ENCODE measurements at regions not wholly inside any gene's neighbourhood (a gene's known extent, or its start where the extent isn't known, plus 50 kb on each side); places are given as distances from the start of the nearest gene placed in this dataset.

DNA sequence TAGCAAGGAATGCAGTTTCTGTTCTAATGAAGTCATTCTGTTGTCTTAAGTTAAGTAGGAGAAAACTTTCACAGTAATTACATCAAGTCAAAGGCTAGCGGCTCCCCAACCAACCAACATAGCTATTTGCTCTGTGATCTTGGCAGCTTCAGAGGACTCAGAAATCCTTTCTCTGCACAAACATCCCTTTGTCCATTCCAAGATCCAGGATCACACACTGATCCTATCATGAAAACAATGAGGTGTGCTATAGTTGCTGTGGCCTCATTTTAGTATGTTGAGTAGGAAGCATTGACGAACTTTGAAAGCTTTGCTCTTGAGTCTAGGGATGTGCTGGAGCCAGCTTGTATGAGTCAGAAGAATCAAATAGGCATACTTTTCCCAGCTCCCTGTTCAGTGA is 218.2 kb upstream of the PRSS58 start:
- Histone ChIP-seq H3K4me2 (ENCODE audit: low read depth, low read length) (no peak overlapping the region), H2BK5ac (ENCODE audit: low read depth, low read length, poor library complexity, severe bottlenecking) (no peak overlapping the region), H3K14ac (replicated peaks; ENCODE audit: low read depth, low read length) (0 out of 2 replicates have a peak overlapping the region, but pooled peaks have one; percentile 40), H4K8ac (ENCODE audit: low read depth in 2 of 2, low read length in 2 of 2) (no peak overlapping the region), H3K18ac (ENCODE audit: low read depth, low read length) (no peak overlapping the region), H3K23ac (ENCODE audit: low read depth, low read length) (no peak overlapping the region), H3K9me1 (ENCODE audit: insufficient read depth, low read length) (peaks cover 5% of the 10 kb centered on the region; the same call in 1 of the 2 replicates), H3K27me3 (ENCODE audit: control insufficient read depth, insufficient read depth, low read length) (no peaks in the 10 kb centered on the region), H2BK120ac (ENCODE audit: low read depth, low read length) (0 out of 2 replicates have a peak overlapping the region, but pooled peaks have one; percentile 14), H4K20me1 (ENCODE audit: insufficient read depth, low read length) (no peaks in the 10 kb centered on the region), H2AK5ac (ENCODE audit: low read depth, low read length) (no peak overlapping the region), H3K79me1 (ENCODE audit: low read depth in 1 of 2, low read length in 2 of 2) (no peaks in the 10 kb centered on the region), H2BK15ac (ENCODE audit: low read depth, low read length) (peak overlapping the region; percentile 74; the same call in 1 of the 3 replicates), H3K56ac (ENCODE audit: extremely low read depth, insufficient read depth, low read length) (no peak overlapping the region), H4K5ac (ENCODE audit: low read depth, low read length) (no peak overlapping the region), H3K9me3 (ENCODE audit: control insufficient read depth, insufficient read depth, low read length) (no peaks in the 10 kb centered on the region), H3K4me1 (ENCODE audit: control insufficient read depth, insufficient read depth, low read length) (peaks cover 15% of the 10 kb centered on the region), H2AK9ac (replicated peaks; ENCODE audit: low read depth, low read length, poor library complexity) (no peak overlapping the region), H3K4ac (ENCODE audit: low read depth, low read length) (no peak overlapping the region), H3K4me3 (ENCODE audit: insufficient read depth, low read depth, low read length) (no peak overlapping the region), H3K27ac (ENCODE audit: insufficient read depth, low read length) (no peak overlapping the region), H4K91ac (ENCODE audit: insufficient read depth, low read depth, low read length) (no peak overlapping the region), H3K36me3 (ENCODE audit: control insufficient read depth, insufficient read depth, low read length) (no peaks in the 10 kb centered on the region), H3K9ac (ENCODE audit: low read depth, low read length) (no peak overlapping the region), H2AFZ (replicated peaks; ENCODE audit: low read length, poor library complexity) (no peak overlapping the region), H2BK20ac (ENCODE audit: low read depth, low read length) (no peak overlapping the region)
- ChIA-PET POLR2A (ENCODE audit: unreplicated experiment) (no interaction called here), CTCF (no interaction called here)
- TF ChIP-seq FOS (IDR thresholded peaks at IDR 0.05; ENCODE audit: low read depth, low read length) (no peak), MAFK (IDR thresholded peaks at IDR 0.05; ENCODE audit: low read depth, low read length) (no peak), POLR2A (IDR thresholded peaks at IDR 0.05; ENCODE audit: low read depth, low read length) (no peak), CEBPB (IDR thresholded peaks at IDR 0.05; ENCODE audit: low read depth, low read length) (no peak), CHD1 (IDR thresholded peaks at IDR 0.05; ENCODE audit: low read depth, low read length) (no peak), MXI1 (IDR thresholded peaks at IDR 0.05; ENCODE audit: borderline replicate concordance, low read depth, low read length) (no peak), BHLHE40 (IDR thresholded peaks at IDR 0.05; ENCODE audit: low read depth, low read length) (no peak), RFX5 (IDR thresholded peaks at IDR 0.05; ENCODE audit: low read depth, low read length) (no peak), NFE2L2 (IDR thresholded peaks at IDR 0.05; ENCODE audit: low read depth, low read length) (no peak), RCOR1 (IDR thresholded peaks at IDR 0.05; ENCODE audit: insufficient replicate concordance, low read length) (no peak), SMC3 (IDR thresholded peaks at IDR 0.05; ENCODE audit: low read depth, low read length) (no peak), RAD21 (IDR thresholded peaks at IDR 0.05; ENCODE audit: low read length) (no peak), MAZ (IDR thresholded peaks at IDR 0.05; ENCODE audit: borderline replicate concordance, low read depth, low read length) (no peak)
- TF ChIP-seq, protein P1, sequence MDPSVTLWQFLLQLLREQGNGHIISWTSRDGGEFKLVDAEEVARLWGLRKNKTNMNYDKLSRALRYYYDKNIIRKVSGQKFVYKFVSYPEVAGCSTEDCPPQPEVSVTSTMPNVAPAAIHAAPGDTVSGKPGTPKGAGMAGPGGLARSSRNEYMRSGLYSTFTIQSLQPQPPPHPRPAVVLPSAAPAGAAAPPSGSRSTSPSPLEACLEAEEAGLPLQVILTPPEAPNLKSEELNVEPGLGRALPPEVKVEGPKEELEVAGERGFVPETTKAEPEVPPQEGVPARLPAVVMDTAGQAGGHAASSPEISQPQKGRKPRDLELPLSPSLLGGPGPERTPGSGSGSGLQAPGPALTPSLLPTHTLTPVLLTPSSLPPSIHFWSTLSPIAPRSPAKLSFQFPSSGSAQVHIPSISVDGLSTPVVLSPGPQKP (IDR thresholded peaks at IDR 0.05; ENCODE audit: borderline replicate concordance, low read depth, low read length) = no peak
- TF ChIP-seq, protein P2, sequence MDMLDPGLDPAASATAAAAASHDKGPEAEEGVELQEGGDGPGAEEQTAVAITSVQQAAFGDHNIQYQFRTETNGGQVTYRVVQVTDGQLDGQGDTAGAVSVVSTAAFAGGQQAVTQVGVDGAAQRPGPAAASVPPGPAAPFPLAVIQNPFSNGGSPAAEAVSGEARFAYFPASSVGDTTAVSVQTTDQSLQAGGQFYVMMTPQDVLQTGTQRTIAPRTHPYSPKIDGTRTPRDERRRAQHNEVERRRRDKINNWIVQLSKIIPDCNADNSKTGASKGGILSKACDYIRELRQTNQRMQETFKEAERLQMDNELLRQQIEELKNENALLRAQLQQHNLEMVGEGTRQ (IDR thresholded peaks at IDR 0.05; ENCODE audit: low read depth, low read length) = no peak
- TF ChIP-seq, protein P3, sequence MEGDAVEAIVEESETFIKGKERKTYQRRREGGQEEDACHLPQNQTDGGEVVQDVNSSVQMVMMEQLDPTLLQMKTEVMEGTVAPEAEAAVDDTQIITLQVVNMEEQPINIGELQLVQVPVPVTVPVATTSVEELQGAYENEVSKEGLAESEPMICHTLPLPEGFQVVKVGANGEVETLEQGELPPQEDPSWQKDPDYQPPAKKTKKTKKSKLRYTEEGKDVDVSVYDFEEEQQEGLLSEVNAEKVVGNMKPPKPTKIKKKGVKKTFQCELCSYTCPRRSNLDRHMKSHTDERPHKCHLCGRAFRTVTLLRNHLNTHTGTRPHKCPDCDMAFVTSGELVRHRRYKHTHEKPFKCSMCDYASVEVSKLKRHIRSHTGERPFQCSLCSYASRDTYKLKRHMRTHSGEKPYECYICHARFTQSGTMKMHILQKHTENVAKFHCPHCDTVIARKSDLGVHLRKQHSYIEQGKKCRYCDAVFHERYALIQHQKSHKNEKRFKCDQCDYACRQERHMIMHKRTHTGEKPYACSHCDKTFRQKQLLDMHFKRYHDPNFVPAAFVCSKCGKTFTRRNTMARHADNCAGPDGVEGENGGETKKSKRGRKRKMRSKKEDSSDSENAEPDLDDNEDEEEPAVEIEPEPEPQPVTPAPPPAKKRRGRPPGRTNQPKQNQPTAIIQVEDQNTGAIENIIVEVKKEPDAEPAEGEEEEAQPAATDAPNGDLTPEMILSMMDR (conservative IDR thresholded peaks at IDR 0.05; ENCODE audit: low read depth, low read length) = no peak
- no CpG with 5 or more reads among the region's 2 CpGs for WGBS, 2 experiments (ENCODE audit: extremely low coverage in 2 of 2, insufficient read length in 1 of 2)
- intact Hi-C loops (cut with micrococcal nuclease) (no loop called here), in situ Hi-C loops (cut with MboI; ENCODE audit: low sequenced_read_pairs) (no loop called here), dilution Hi-C loops (cut with HindIII; ENCODE audit: low sequenced_read_pairs, unreplicated experiment) (no loop called here)
- no peak for ATAC-seq (ENCODE audit: low read depth)
- DNase-seq = no peak
- BruUV-seq (replicated peaks) = no TSS peak
